Ovary (tissue), 7 donors: ENCODE measurements at regions not wholly inside any gene's neighbourhood (a gene's known extent, or its start where the extent isn't known, plus 50 kb on each side); places are given as distances from the start of the nearest gene placed in this dataset.

Experiments
- DNase-seq, 5 donors: peaks; one replicate each; pipeline ENCODE4 v3.0.0-alpha.2; 2019 to 2020
- H3K27ac ChIP-seq, 2 donors: fragments of 200-600 bp; one replicate each; pipeline versions ENCODE4 v1.5.1 to v1.8.0; 2019 to 2022
- H3K27me3 ChIP-seq: fragments of 200-600 bp; one replicate; pipeline ENCODE4 v1.8.0; 2022
- H3K36me3 ChIP-seq: fragments of 200-600 bp; sonication (generic); one replicate; pipeline ENCODE4 v1.5.1; 2019
- H3K4me1 ChIP-seq: one replicate; pipeline ENCODE4 v1.8.1; 2013; ENCODE audit warnings: mild to moderate bottlenecking, moderate library complexity; ENCODE audit not compliant: insufficient read depth
- H3K4me3 ChIP-seq: fragments of 200-600 bp; sonication (generic); one replicate; pipeline ENCODE4 v1.5.1; 2017
- H3K9me3 ChIP-seq, 2 donors: fragments of 200-600 bp in 1 of 2; sonication (generic) in 1 of 2; one replicate each; pipeline versions ENCODE4 v1.5.1 to v1.8.1; 2013 to 2019; ENCODE audit warnings: mild to moderate bottlenecking in 1 of 2, moderate library complexity in 1 of 2
- EP300 ChIP-seq: sonication (generic); formaldehyde crosslinking; IDR thresholded peaks from one replicate; pipeline ENCODE4 v1.6.1; 2017; ENCODE audit warnings: antibody characterized with exemption
- POLR2A ChIP-seq: fragments of 450-650 bp; IDR thresholded peaks from one replicate; pipeline ENCODE4 v1.6.1; 2017; ENCODE audit warnings: antibody characterized with exemption, mild to moderate bottlenecking, moderate library complexity
- WGBS, 3 donors: extraction: QIAGEN DNeasy Blood & Tissue Kit in 1 of 3; methylation state at CpG; one replicate each; pipeline versions ENCODE4 v1.1.5 to v1.1.7; 2013 to 2017; 5-methylcytosine and 5-hydroxymethylcytosine counted together
- intact Hi-C, 4 donors: fragments of 100-400 bp; cut with DNase I; formaldehyde crosslinking; loops; one replicate each; pipeline versions ENCODE4 v1.11.0 to v1.15.1; 2022 to 2023
- TF ChIP-seq, protein P1 (sequence below), 3 donors: fragments of 450-650 bp in 2 of 3; fragments of 200-600 bp in 1 of 3; IDR thresholded peaks; one replicate each; pipeline versions ENCODE4 v1.5.1 to v1.8.0; 2016 to 2022; ENCODE audit warnings: antibody characterized with exemption in 3 of 3, mild to moderate bottlenecking in 1 of 3
- donor health status: DM: no; HTN: no; CAD: no; lungs with moderate emphysema.
- donor health status: DM: no; HTN: no; CAD: no.
- donor health status: Bipolar disorder and iron deficiency.
- donor health status: DM: no; HTN: no; CAD: no.
- donor health status: DM: yes; HTN: yes; CAD: no.

- Histone ChIP-seq H3K27me3 (no peaks in the 10 kb centered on the region), H3K9me3 (no peaks in the 10 kb centered on the region), H3K36me3 (no peaks in the 10 kb centered on the region), H3K27ac (no peak overlapping the region), H3K4me1 (no peaks in the 10 kb centered on the region), H3K4me3 (no peak overlapping the region)
- intact Hi-C loops: no loop called here
- TF ChIP-seq EP300: no peak
- TF ChIP-seq, protein P1, sequence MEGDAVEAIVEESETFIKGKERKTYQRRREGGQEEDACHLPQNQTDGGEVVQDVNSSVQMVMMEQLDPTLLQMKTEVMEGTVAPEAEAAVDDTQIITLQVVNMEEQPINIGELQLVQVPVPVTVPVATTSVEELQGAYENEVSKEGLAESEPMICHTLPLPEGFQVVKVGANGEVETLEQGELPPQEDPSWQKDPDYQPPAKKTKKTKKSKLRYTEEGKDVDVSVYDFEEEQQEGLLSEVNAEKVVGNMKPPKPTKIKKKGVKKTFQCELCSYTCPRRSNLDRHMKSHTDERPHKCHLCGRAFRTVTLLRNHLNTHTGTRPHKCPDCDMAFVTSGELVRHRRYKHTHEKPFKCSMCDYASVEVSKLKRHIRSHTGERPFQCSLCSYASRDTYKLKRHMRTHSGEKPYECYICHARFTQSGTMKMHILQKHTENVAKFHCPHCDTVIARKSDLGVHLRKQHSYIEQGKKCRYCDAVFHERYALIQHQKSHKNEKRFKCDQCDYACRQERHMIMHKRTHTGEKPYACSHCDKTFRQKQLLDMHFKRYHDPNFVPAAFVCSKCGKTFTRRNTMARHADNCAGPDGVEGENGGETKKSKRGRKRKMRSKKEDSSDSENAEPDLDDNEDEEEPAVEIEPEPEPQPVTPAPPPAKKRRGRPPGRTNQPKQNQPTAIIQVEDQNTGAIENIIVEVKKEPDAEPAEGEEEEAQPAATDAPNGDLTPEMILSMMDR (IDR thresholded peaks at IDR 0.05): no peak
- no peak for TF ChIP-seq POLR2A
- WGBS, 3 donors: 86 to 95% (median 89%) methylated on average over 1 of the region's 1 CpG
- no peak for DNase-seq
These were observed 712.0 kb downstream of the CETN3 start for GRCh38 chr5:89697581-89697980.

- Histone ChIP-seq H3K36me3 (no peaks in the 10 kb centered on the region), H3K9me3 (no peaks in the 10 kb centered on the region), H3K27me3 (no peaks in the 10 kb centered on the region), H3K4me1 (no peaks in the 10 kb centered on the region), H3K4me3 (no peak overlapping the region), H3K27ac (no peak overlapping the region)
- intact Hi-C loops: no loop called here
- 90 to 95% (median 93%) methylated on average over 1 of the region's 1 CpG for WGBS, 3 donors
- TF ChIP-seq EP300: no peak
- TF ChIP-seq, protein P1 (IDR thresholded peaks at IDR 0.05): no peak
- no peak for TF ChIP-seq POLR2A
- no peak for DNase-seq
These were observed 714.2 kb downstream of the CETN3 start for GRCh38 chr5:89695371-89695770.

- Histone ChIP-seq H3K4me3 (no peak overlapping the region), H3K4me1 (no peaks in the 10 kb centered on the region), H3K27ac (no peak overlapping the region), H3K36me3 (no peaks in the 10 kb centered on the region), H3K9me3 (no peaks in the 10 kb centered on the region), H3K27me3 (no peaks in the 10 kb centered on the region)
- intact Hi-C loops: no loop called here
- TF ChIP-seq POLR2A (no peak), EP300 (no peak)
- TF ChIP-seq, protein P1 (IDR thresholded peaks at IDR 0.05): no peak
- no peak for DNase-seq
- 55 to 66% (median 63%) methylated on average over 3 of the region's 3 CpGs for WGBS, 3 donors
These were observed 715.5 kb downstream of the CETN3 start for GRCh38 chr5:89694026-89694550.

GRCh38 chr5:89690331-89690730 is 719.2 kb downstream of the CETN3 start:
- H3K4me1 ChIP-seq: no peaks in the 10 kb centered on the region
- no peak for DNase-seq
- no peak overlapping the region for H3K27ac ChIP-seq
- no peaks in the 10 kb centered on the region for H3K36me3 ChIP-seq
- intact Hi-C loops: no loop called here
- WGBS, 3 donors: 89 to 96% (median 91%) methylated on average over 1 of the region's 1 CpG
- no peak for TF ChIP-seq POLR2A
- TF ChIP-seq EP300: no peak
- TF ChIP-seq, protein P1 (IDR thresholded peaks at IDR 0.05): no peak
- no peaks in the 10 kb centered on the region for H3K9me3 ChIP-seq
- no peak overlapping the region for H3K4me3 ChIP-seq
- no peaks in the 10 kb centered on the region for H3K27me3 ChIP-seq
